LHCN-M2 (cell line): ENCODE measurements at regions not wholly inside any gene's neighbourhood (a gene's known extent, or its start where the extent isn't known, plus 50 kb on each side); places are given as distances from the start of the nearest gene placed in this dataset.

Source experiments
- DNase-seq: peaks from one replicate; pipeline ENCODE4 v3.0.0-alpha.2; 2012; ENCODE audit warnings: low read depth

GRCh38 chr4:122671919-122672490, 51.1 kb upstream of the IL21 start:
- no peak for DNase-seq

- DNase-seq = peak; percentile 39
Observed at GRCh38 chr4:122673252-122673651, 52.4 kb upstream of the IL21 start.

- no peak for DNase-seq
Observed at GRCh38 chr4:122674371-122674770, 53.5 kb upstream of the IL21 start.

- DNase-seq = no peak
Observed at GRCh38 chr4:122679317-122679716, 53.2 kb upstream of the BBS12 start.

- no peak for DNase-seq
Observed at GRCh38 chr4:122679946-122680345, 52.6 kb upstream of the BBS12 start.

- DNase-seq = no peak
Observed at GRCh38 chr4:122681568-122681967, 50.9 kb upstream of the BBS12 start.
